WERI-Rb-1 (cell line): ENCODE measurements at regions not wholly inside any gene's neighbourhood (a gene's known extent, or its start where the extent isn't known, plus 50 kb on each side); places are given as distances from the start of the nearest gene placed in this dataset.

ENCODE experiments used
- DNase-seq: peaks from one replicate; pipeline ENCODE4 v3.0.0-alpha.2; 2020
- H3K27ac ChIP-seq: fragments of 250-450 bp; sonication (Bioruptor Pico); 2 replicates; pipeline ENCODE4 v1.5.1; 2020; ENCODE audit warnings: mild to moderate bottlenecking, moderate library complexity
- H3K27me3 ChIP-seq: fragments of 250-450 bp; sonication (Bioruptor Pico); 2 replicates; pipeline ENCODE4 v1.5.1; 2021; ENCODE audit warnings: mild to moderate bottlenecking, low read depth, moderate library complexity; ENCODE audit not compliant: insufficient read depth, severe bottlenecking
- H3K36me3 ChIP-seq: fragments of 250-450 bp; sonication (Bioruptor Pico); 2 replicates; pipeline ENCODE4 v1.5.1; 2020; ENCODE audit warnings: mild to moderate bottlenecking, moderate library complexity
- H3K4me3 ChIP-seq: 2 replicates; pipeline ENCODE4 v1.5.1; 2011; ENCODE audit warnings: low read depth, mild to moderate bottlenecking, control low read depth, low read length
- H3K9me3 ChIP-seq: fragments of 250-450 bp; sonication (Bioruptor Pico); 2 replicates; pipeline ENCODE4 v1.5.1; 2021; ENCODE audit warnings: mild to moderate bottlenecking, moderate library complexity; ENCODE audit not compliant: severe bottlenecking
- TF ChIP-seq, protein P1 (sequence below): IDR thresholded peaks from 2 replicates; pipeline ENCODE4 v1.5.1; 2011; ENCODE audit warnings: low read depth, mild to moderate bottlenecking, control low read depth, inconsistent platforms, low read length

DNA sequence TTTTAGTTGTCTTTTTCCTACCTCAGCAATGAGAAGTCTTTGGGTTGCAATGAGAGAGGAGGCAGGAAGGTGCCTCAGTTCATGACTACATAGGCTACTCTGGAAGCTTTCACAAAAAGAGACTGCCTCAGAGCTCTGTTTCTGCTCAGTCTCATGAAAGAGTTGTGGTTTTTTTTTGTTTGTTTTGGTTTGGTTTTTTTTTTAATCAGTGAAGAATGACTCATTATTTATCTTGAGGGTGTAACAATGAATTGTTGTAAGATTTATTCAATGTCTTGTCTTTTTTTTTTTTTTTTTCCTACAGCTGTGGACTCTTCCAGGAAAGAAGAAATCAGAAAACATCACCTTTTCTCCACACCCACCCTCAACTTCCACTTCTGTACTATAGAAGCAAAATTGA is 67.5 kb upstream of the CXCL13 start:
- Histone ChIP-seq H3K36me3 (no peaks in the 10 kb centered on the region), H3K4me3 (no peak overlapping the region), H3K27me3 (peaks cover 2% of the 10 kb centered on the region), H3K27ac (no peak overlapping the region), H3K9me3 (peaks cover 6% of the 10 kb centered on the region)
- no peak for DNase-seq
- TF ChIP-seq, protein P1, sequence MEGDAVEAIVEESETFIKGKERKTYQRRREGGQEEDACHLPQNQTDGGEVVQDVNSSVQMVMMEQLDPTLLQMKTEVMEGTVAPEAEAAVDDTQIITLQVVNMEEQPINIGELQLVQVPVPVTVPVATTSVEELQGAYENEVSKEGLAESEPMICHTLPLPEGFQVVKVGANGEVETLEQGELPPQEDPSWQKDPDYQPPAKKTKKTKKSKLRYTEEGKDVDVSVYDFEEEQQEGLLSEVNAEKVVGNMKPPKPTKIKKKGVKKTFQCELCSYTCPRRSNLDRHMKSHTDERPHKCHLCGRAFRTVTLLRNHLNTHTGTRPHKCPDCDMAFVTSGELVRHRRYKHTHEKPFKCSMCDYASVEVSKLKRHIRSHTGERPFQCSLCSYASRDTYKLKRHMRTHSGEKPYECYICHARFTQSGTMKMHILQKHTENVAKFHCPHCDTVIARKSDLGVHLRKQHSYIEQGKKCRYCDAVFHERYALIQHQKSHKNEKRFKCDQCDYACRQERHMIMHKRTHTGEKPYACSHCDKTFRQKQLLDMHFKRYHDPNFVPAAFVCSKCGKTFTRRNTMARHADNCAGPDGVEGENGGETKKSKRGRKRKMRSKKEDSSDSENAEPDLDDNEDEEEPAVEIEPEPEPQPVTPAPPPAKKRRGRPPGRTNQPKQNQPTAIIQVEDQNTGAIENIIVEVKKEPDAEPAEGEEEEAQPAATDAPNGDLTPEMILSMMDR, result no peak

DNA sequence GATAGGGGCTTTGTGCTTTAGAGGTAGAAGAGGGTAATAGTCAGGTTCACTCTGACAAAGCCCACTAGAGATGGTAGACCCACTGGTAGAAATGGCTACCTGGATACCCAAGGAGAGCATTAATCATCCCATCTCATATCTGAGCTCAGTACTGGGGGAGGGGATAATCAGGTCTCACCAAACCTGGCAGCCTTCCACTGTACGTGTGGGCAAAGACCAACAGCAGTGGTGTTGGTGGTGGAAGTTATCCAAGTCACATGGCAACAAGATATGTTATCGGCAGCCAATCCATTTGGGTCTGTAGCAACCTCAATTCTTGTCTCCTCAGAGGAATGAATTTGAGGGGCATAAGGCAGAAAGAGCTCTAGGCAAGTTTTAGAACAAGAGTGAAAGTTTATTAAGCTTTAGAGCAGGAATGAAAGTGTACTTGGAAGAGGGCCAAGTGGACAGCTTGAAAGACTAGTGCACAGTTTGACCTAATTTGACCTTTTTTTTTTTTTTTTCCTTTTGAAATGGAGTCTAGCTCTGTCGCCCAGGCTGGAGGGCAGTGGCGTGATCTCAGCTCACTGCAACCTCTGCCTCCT is 67.0 kb upstream of the CXCL13 start:
- no peak for DNase-seq
- H3K27ac ChIP-seq, result no peak overlapping the region

More for the DNA sequence above, 67.0 kb upstream of the CXCL13 start:
- H3K4me3 ChIP-seq, result no peak overlapping the region
- H3K27me3 ChIP-seq, result peaks cover 2% of the 10 kb centered on the region
- TF ChIP-seq, protein P1, result no peak
- no peaks in the 10 kb centered on the region for H3K36me3 ChIP-seq
- peaks cover 4% of the 10 kb centered on the region for H3K9me3 ChIP-seq
